ENCODE measurements at regions not wholly inside any gene's neighbourhood (a gene's known extent, or its start where the extent isn't known, plus 50 kb on each side); places are given as distances from the start of the nearest gene placed in this dataset.
A peak's percentile ranks its signal among the peaks of the same experiment; 100 is the strongest.

- no peak overlapping the region for H3K4me3 ChIP-seq (ENCODE audit: extremely low read depth in 1 of 4, insufficient read depth in 2 of 4, low read depth in 3 of 4, low read length in 4 of 4)
- no peak overlapping the region for H3K14ac ChIP-seq (ENCODE audit: insufficient read length)
- H3K23me2 ChIP-seq (ENCODE audit: low read depth, low read length) = no peaks in the 10 kb centered on the region
- H3K56ac ChIP-seq (replicated peaks; ENCODE audit: insufficient read length, low read depth, low read length) = no peak overlapping the region
- no peak for TF ChIP-seq CHD2 (IDR thresholded peaks at IDR 0.05; ENCODE audit: low read length)
- TF ChIP-seq ZNF274 (IDR thresholded peaks at IDR 0.05; ENCODE audit: borderline replicate concordance, extremely low read depth, low read length) = no peak
- no peak for TF ChIP-seq KDM4A (IDR thresholded peaks at IDR 0.05; ENCODE audit: low read depth, low read length, severe bottlenecking)
- no peak for TF ChIP-seq NRF1 (IDR thresholded peaks at IDR 0.05; ENCODE audit: low read depth, low read length)
- peak overlapping the region; percentile 26; the same call in 1 of the 2 replicates for H2AFZ ChIP-seq (ENCODE audit: low read length)
- H4K91ac ChIP-seq (replicated peaks; ENCODE audit: insufficient read length, low read length) = no peak overlapping the region
- H2BK120ac ChIP-seq (replicated peaks; ENCODE audit: low read depth, low read length) = no peak overlapping the region
- no peak overlapping the region for H3K4ac ChIP-seq (replicated peaks; ENCODE audit: insufficient read length, low read depth, low read length)
- no peak overlapping the region for H4K8ac ChIP-seq (ENCODE audit: extremely low read depth, insufficient read depth, low read length)
- H3K27ac ChIP-seq (ENCODE audit: low read depth, low read length) = no peak overlapping the region
- WGBS, 2 experiments (ENCODE audit: extremely low coverage in 1 of 2, insufficient coverage in 1 of 2, insufficient read length in 1 of 2, insufficient replicate concordance in 2 of 2, low coverage in 1 of 2, low lambda C conversion rate in 2 of 2, missing lambda C conversion rate in 1 of 2) = 86% methylated on average over 4 of the region's 4 CpGs; no CpG with 5 or more reads in 1 of the 2 experiments
- H2BK5ac ChIP-seq (ENCODE audit: low read depth, low read length) = no peak overlapping the region
- DNase-seq (ENCODE audit: low read depth in 1 of 2, low spot score in 2 of 2) = no peak
- no peak overlapping the region for H2BK20ac ChIP-seq (ENCODE audit: low read length)
- H3K9ac ChIP-seq (replicated peaks in 1 of 4; ENCODE audit: extremely low read depth in 1 of 4, low read depth in 3 of 4, low read length in 3 of 4) = no peak overlapping the region
- CTCF ChIA-PET (ENCODE audit: partially characterized antibody) = interaction anchor here (0.6 kb wide), 1 partner anchor 70 kb away, joined by 3 read pairs; no protein-coding TSS in a partner anchor
- H3K79me2 ChIP-seq (ENCODE audit: control insufficient read depth in 1 of 2, insufficient read depth in 2 of 2, low read length in 2 of 2) = no peaks in the 10 kb centered on the region
- no peaks in the 10 kb centered on the region for H3K79me1 ChIP-seq (ENCODE audit: low read depth, low read length)
- no peak for FAIRE-seq
- H3K4me1 ChIP-seq (replicated peaks in 1 of 4; ENCODE audit: control insufficient read depth in 3 of 4, insufficient read depth in 4 of 4, low read length in 3 of 4) = no peaks in the 10 kb centered on the region
- H3K27me3 ChIP-seq (replicated peaks in 1 of 4; ENCODE audit: control insufficient read depth in 3 of 4, extremely low read depth in 1 of 4, insufficient read depth in 3 of 4, low read length in 3 of 4) = no peaks in the 10 kb centered on the region
- H2BK15ac ChIP-seq (ENCODE audit: low read length) = no peak overlapping the region
- H2BK12ac ChIP-seq (ENCODE audit: low read depth, low read length) = no peak overlapping the region
- no peak overlapping the region for H3K4me2 ChIP-seq (ENCODE audit: insufficient read depth in 1 of 2, low read depth in 2 of 2, low read length in 2 of 2)
- H4K5ac ChIP-seq (ENCODE audit: insufficient read length, low read depth, low read length) = no peak overlapping the region
- H3K18ac ChIP-seq (ENCODE audit: extremely low read depth, low read length) = no peak overlapping the region
- no peak overlapping the region for H2AK5ac ChIP-seq (ENCODE audit: low read depth, low read length)
- POLR2A ChIA-PET (ENCODE audit: partially characterized antibody) = interaction anchor here (1.2 kb wide), 2 partner anchors 8 to 201 kb away, joined by 3 read pairs; no protein-coding TSS in a partner anchor
- no peak overlapping the region for H3K23ac ChIP-seq (ENCODE audit: insufficient read length)
- no peaks in the 10 kb centered on the region for H3K9me3 ChIP-seq (ENCODE audit: insufficient read depth in 2 of 2, low read depth in 1 of 2, low read length in 1 of 2)
- no peaks in the 10 kb centered on the region for H3K36me3 ChIP-seq (ENCODE audit: control insufficient read depth in 2 of 4, insufficient read depth in 4 of 4, low read length in 3 of 4)
- no peaks in the 10 kb centered on the region for H4K20me1 ChIP-seq (replicated peaks in 1 of 2; ENCODE audit: control insufficient read depth in 1 of 2, insufficient read depth in 2 of 2, low read length in 2 of 2)
Observed at GRCh38 chr15:38050529-38051448, 116.3 kb downstream of the TMCO5A start.
